ENCODE measurements at regions not wholly inside any gene's neighbourhood (a gene's known extent, or its start where the extent isn't known, plus 50 kb on each side); places are given as distances from the start of the nearest gene placed in this dataset.

DNA sequence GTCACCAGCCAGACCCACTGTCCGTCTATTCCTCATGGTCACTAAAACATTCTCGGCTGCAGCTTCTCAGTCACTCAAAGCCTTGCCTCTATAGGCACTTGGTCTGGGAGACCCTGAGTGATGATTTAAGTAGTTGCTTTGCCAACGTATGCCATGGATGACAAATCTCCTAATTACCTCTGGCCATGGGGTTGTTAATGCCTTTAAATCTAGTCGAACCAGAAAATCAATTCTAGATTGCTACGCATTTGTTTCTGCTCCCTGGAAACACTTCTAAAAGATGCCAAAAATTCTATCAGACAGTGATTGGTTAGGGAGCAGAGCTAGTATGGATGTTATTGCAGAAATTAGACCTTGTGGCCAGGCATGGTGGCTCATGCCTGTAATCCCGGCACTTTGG, 57.0 kb upstream of the RTL6 start (continued):
- TF ChIP-seq TRIM28 (IDR thresholded peaks at IDR 0.05; ENCODE audit: borderline replicate concordance, low read length) (no peak), ZEB2 (tag by site-specific recombination; IDR thresholded peaks at IDR 0.05) (no peak), PRDM1 (tag by site-specific recombination; IDR thresholded peaks at IDR 0.05) (no peak), ZNF530 (tag by site-specific recombination; IDR thresholded peaks at IDR 0.05; ENCODE audit: low read depth) (no peak)
- TF ChIP-seq, protein P1, sequence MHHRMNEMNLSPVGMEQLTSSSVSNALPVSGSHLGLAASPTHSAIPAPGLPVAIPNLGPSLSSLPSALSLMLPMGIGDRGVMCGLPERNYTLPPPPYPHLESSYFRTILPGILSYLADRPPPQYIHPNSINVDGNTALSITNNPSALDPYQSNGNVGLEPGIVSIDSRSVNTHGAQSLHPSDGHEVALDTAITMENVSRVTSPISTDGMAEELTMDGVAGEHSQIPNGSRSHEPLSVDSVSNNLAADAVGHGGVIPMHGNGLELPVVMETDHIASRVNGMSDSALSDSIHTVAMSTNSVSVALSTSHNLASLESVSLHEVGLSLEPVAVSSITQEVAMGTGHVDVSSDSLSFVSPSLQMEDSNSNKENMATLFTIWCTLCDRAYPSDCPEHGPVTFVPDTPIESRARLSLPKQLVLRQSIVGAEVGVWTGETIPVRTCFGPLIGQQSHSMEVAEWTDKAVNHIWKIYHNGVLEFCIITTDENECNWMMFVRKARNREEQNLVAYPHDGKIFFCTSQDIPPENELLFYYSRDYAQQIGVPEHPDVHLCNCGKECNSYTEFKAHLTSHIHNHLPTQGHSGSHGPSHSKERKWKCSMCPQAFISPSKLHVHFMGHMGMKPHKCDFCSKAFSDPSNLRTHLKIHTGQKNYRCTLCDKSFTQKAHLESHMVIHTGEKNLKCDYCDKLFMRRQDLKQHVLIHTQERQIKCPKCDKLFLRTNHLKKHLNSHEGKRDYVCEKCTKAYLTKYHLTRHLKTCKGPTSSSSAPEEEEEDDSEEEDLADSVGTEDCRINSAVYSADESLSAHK (tag by site-specific recombination; IDR thresholded peaks at IDR 0.05), result no peak

DNA sequence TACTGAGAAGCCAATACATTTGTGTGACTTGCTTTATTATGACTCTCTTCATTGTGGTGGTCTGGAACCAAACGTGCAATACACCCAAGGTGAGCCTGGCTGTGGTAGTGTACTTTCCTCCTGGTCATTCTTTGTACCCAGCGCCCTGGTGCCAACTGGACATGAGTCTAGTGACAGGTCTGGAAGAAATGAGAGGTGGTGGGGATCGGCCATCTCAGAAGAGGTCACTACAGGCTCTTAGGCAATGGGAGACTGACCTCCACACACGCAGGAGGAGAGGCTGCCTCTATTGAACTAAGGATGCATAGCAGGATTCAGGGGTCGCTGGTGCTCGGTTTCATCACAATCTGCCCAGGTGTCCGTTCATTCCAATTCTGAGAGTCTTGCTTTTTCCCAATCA, 56.4 kb upstream of the RTL6 start:
- Histone ChIP-seq H3K9me3 (ENCODE audit: control insufficient read depth, insufficient read depth, low read depth, low read length) (no peaks in the 10 kb centered on the region), H3K36me3 (ENCODE audit: control insufficient read depth in 2 of 2, insufficient read depth in 1 of 2, low read length in 2 of 2) (no peaks in the 10 kb centered on the region), H3K4me1 (ENCODE audit: control insufficient read depth, insufficient read depth, low read length) (no peaks in the 10 kb centered on the region), H3K27ac (ENCODE audit: extremely low read depth, low read depth, low read length) (no peak overlapping the region), H3K4me3 (ENCODE audit: low read depth, low read length) (no peak overlapping the region)
- no peak for TF ChIP-seq YY2 (tag by site-specific recombination; IDR thresholded peaks at IDR 0.05)
- POLR2A ChIA-PET, result no interaction called here
- CTCF ChIA-PET, result no interaction called here

DNA sequence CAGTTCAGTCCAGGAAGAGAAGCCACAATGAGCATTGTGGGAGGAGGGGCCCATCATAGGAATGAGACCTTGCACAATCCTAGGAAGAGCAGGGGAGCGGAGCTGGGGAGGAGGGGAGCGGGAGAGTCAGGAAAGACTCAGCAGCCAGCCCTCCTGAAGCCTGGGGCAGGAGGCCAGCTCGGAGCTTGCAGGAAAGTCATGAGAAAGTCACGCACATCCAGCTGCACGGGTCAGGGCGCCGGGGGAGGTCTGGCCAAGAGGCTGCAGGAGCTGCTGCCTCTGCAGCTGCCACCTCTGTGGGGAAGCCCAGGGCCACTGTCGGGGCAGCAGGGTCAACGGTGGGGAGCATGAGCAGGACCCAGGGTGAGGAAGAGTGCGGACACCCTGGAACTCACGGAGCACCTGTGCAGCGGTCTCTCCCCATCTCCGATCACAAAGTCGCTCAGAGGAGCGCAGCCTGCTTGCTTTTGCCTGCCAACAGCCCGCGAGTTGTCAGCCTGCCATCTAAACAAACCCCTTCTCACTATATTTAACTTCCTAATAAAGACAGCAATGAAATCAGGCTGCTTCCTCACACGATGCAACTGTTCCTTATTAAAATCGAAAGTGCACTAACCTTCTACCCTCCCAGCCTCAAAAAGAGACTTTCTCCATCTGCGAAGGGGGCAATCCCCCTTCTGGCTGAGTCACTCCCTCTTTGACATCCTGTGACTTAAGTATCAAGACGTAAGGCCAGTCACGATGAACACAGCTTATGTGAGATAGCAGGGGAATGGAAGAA, 52.9 kb upstream of the RTL6 start:
- no peak for TF ChIP-seq WT1 (tag by site-specific recombination; IDR thresholded peaks at IDR 0.05)
- TF ChIP-seq, protein P2, sequence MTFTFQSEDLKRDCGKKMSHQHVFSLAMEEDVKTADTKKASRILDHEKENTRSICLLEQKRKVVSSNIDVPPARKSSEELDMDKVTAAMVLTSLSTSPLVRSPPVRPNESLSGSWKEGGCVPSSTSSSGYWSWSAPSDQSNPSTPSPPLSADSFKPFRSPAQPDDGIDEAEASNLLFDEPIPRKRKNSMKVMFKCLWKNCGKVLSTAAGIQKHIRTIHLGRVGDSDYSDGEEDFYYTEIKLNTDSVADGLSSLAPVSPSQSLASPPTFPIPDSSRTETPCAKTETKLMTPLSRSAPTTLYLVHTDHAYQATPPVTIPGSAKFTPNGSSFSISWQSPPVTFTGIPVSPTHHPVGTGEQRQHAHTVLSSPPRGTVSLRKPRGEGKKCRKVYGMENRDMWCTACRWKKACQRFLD (tag by site-specific recombination; IDR thresholded peaks at IDR 0.05), result no peak
- TF ChIP-seq, protein P3, sequence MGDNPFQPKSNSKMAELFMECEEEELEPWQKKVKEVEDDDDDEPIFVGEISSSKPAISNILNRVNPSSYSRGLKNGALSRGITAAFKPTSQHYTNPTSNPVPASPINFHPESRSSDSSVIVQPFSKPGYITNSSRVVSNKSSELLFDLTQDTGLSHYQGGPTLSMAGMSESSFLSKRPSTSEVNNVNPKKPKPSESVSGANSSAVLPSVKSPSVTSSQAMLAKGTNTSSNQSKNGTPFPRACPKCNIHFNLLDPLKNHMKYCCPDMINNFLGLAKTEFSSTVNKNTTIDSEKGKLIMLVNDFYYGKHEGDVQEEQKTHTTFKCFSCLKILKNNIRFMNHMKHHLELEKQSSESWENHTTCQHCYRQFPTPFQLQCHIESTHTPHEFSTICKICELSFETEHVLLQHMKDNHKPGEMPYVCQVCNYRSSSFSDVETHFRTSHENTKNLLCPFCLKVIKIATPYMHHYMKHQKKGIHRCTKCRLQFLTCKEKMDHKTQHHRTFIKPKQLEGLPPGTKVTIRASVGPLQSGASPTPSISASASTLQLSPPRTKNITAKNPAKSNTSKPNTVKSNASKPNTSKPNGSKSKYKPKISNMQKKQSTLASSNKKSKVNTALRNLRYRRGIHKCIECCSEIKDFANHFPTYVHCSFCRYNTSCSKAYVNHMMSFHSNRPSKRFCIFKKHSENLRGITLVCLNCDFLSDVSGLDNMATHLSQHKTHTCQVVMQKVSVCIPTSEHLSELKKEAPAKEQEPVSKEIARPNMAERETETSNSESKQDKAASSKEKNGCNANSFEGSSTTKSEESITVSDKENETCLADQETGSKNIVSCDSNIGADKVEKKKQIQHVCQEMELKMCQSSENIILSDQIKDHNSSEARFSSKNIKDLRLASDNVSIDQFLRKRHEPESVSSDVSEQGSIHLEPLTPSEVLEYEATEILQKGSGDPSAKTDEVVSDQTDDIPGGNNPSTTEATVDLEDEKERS (tag by site-specific recombination; IDR thresholded peaks at IDR 0.05), result no peak
- no peak for TF ChIP-seq HOXD13 (CRISPR knock-in tag; IDR thresholded peaks at IDR 0.05; ENCODE audit: borderline replicate concordance)
- no peak for TF ChIP-seq ZFP69B (tag by site-specific recombination; IDR thresholded peaks at IDR 0.05)
- no peak for TF ChIP-seq ZNF629 (tag by site-specific recombination; IDR thresholded peaks at IDR 0.05)
- no peak for TF ChIP-seq BCL11A (tag by site-specific recombination; IDR thresholded peaks at IDR 0.05; ENCODE audit: low read depth)
- TF ChIP-seq, protein P4, sequence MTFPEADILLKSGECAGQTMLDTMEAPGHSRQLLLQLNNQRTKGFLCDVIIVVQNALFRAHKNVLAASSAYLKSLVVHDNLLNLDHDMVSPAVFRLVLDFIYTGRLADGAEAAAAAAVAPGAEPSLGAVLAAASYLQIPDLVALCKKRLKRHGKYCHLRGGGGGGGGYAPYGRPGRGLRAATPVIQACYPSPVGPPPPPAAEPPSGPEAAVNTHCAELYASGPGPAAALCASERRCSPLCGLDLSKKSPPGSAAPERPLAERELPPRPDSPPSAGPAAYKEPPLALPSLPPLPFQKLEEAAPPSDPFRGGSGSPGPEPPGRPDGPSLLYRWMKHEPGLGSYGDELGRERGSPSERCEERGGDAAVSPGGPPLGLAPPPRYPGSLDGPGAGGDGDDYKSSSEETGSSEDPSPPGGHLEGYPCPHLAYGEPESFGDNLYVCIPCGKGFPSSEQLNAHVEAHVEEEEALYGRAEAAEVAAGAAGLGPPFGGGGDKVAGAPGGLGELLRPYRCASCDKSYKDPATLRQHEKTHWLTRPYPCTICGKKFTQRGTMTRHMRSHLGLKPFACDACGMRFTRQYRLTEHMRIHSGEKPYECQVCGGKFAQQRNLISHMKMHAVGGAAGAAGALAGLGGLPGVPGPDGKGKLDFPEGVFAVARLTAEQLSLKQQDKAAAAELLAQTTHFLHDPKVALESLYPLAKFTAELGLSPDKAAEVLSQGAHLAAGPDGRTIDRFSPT (tag by site-specific recombination; IDR thresholded peaks at IDR 0.05), result no peak
- no peak for TF ChIP-seq ZNF366 (tag by site-specific recombination; conservative IDR thresholded peaks at IDR 0.05)
- TF ChIP-seq YY2 (tag by site-specific recombination; IDR thresholded peaks at IDR 0.05), result no peak
- no peak for TF ChIP-seq ZNF19 (tag by site-specific recombination; IDR thresholded peaks at IDR 0.05; ENCODE audit: low read depth)
- TF ChIP-seq ZBTB20 (tag by site-specific recombination; IDR thresholded peaks at IDR 0.05), result no peak
- Histone ChIP-seq H3K4me1 (ENCODE audit: control insufficient read depth, insufficient read depth, low read length) (no peaks in the 10 kb centered on the region), H3K27ac (ENCODE audit: extremely low read depth, low read depth, low read length) (no peak overlapping the region), H3K36me3 (ENCODE audit: control insufficient read depth in 2 of 2, insufficient read depth in 1 of 2, low read length in 2 of 2) (no peaks in the 10 kb centered on the region), H3K4me3 (ENCODE audit: low read depth, low read length) (no peak overlapping the region), H3K9me3 (ENCODE audit: control insufficient read depth, insufficient read depth, low read depth, low read length) (no peaks in the 10 kb centered on the region)
- POLR2A ChIA-PET, result no interaction called here
- CTCF ChIA-PET, result no interaction called here
